Left ventricle myocardium inferior (tissue), 1 donor: ENCODE measurements at regions not wholly inside any gene's neighbourhood (a gene's known extent, or its start where the extent isn't known, plus 50 kb on each side); places are given as distances from the start of the nearest gene placed in this dataset.

ENCODE experiments used
- DNase-seq: peaks from one replicate; pipeline ENCODE4 v3.0.0-alpha.2; 2020
- H3K27ac ChIP-seq: fragments of 200-600 bp; replicated peaks from 2 replicates; pipeline ENCODE4 v1.8.0; 2021
- H3K27me3 ChIP-seq: fragments of 200-600 bp; 2 replicates; pipeline ENCODE4 v1.8.0; 2021; ENCODE audit warnings: low read depth
- H3K36me3 ChIP-seq: fragments of 200-600 bp; 2 replicates; pipeline ENCODE4 v1.8.0; 2021
- H3K4me1 ChIP-seq: fragments of 200-600 bp; 2 replicates; pipeline ENCODE4 v1.8.0; 2021
- H3K4me3 ChIP-seq: fragments of 200-600 bp; 2 replicates; pipeline ENCODE4 v1.8.0; 2021; ENCODE audit warnings: mild to moderate bottlenecking, moderate library complexity
- H3K9me3 ChIP-seq: fragments of 200-600 bp; replicated peaks from 2 replicates; pipeline ENCODE4 v1.8.0; 2021
- intact Hi-C: fragments of 100-400 bp; cut with micrococcal nuclease; formaldehyde crosslinking; loops from one replicate; pipeline ENCODE4 v1.11.0; 2022
- TF ChIP-seq, protein P1 (sequence below): fragments of 200-600 bp; IDR thresholded peaks from 2 replicates; pipeline ENCODE4 v1.8.0; 2021; ENCODE audit warnings: antibody characterized with exemption, mild to moderate bottlenecking, borderline replicate concordance
- donor health status: DM: no; HTN: yes; CAD: no; lungs with severe emphysema.

DNA sequence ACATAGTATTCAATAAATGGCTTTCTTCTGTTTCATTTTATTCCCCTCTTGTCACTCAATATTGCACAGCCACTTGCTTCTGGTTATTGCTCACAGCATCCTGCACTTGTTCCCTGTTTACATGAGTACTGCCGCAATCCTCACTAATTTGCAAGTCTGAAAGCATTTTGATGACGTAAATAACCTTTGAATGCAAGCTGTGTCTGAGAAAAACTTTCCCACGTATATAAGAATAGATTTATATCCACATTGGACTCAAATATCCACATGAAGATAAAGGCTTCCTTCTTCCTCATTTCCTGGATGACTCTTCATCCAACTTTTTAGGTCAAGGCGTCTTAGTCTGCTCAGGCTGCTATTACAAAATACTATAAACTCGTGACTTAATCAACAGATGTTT is 88.2 kb upstream of the DAP start:
- no peak for DNase-seq
- no peaks in the 10 kb centered on the region for H3K36me3 ChIP-seq
- H3K4me1 ChIP-seq = no peaks in the 10 kb centered on the region
- H3K9me3 ChIP-seq = peaks cover 9% of the 10 kb centered on the region
- no peaks in the 10 kb centered on the region for H3K27me3 ChIP-seq
- no peak overlapping the region for H3K4me3 ChIP-seq
- intact Hi-C loops = no loop called here
- H3K27ac ChIP-seq = no peak overlapping the region
- TF ChIP-seq, protein P1, sequence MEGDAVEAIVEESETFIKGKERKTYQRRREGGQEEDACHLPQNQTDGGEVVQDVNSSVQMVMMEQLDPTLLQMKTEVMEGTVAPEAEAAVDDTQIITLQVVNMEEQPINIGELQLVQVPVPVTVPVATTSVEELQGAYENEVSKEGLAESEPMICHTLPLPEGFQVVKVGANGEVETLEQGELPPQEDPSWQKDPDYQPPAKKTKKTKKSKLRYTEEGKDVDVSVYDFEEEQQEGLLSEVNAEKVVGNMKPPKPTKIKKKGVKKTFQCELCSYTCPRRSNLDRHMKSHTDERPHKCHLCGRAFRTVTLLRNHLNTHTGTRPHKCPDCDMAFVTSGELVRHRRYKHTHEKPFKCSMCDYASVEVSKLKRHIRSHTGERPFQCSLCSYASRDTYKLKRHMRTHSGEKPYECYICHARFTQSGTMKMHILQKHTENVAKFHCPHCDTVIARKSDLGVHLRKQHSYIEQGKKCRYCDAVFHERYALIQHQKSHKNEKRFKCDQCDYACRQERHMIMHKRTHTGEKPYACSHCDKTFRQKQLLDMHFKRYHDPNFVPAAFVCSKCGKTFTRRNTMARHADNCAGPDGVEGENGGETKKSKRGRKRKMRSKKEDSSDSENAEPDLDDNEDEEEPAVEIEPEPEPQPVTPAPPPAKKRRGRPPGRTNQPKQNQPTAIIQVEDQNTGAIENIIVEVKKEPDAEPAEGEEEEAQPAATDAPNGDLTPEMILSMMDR = no peak

DNA sequence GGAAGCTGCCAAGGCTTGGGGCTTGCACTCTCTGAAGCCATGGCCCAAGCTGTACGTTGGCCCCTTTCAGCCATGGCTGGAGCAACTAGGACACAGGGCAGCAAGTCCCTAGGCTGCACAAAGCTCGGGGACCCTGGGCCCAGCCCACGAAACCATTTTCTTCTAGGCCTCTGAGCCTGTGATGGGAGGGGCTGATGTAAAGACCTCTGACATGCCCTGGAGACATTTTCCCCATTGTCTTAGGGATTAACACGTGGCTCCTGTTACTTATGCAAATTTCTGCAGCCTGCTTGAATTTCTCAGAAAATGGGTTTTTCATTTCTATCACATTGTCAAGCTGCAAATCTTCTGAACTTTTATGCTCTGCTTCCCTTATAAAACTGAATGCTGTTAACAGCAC is 83.0 kb upstream of the DAP start:
- intact Hi-C loops = no loop called here
- Histone ChIP-seq H3K27ac (no peak overlapping the region), H3K36me3 (no peaks in the 10 kb centered on the region), H3K4me1 (no peaks in the 10 kb centered on the region), H3K27me3 (no peaks in the 10 kb centered on the region), H3K4me3 (no peak overlapping the region), H3K9me3 (peaks cover 15% of the 10 kb centered on the region)
- DNase-seq = no peak
- TF ChIP-seq, protein P1 = no peak

DNA sequence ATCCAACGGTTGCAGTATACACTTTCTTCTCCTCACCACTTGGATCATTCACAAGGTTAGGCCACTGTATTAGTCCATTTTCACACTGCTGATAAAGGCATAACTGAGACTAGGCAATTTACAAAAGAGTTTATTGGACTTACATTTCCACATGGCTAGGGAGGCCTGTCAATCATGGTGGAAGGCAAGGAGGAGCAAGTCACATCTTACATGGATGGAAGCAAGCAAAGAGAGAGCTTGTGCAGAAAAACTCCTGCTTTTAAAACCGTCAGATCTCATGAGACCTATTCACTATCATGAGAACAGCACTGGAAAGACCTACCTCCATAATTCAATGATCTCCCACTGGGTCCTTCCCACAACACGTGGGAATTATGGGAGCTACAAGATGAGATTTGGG is 81.8 kb upstream of the DAP start:
- Histone ChIP-seq H3K27ac (no peak overlapping the region), H3K9me3 (peaks cover 11% of the 10 kb centered on the region), H3K4me3 (no peak overlapping the region), H3K27me3 (no peaks in the 10 kb centered on the region), H3K36me3 (no peaks in the 10 kb centered on the region), H3K4me1 (no peaks in the 10 kb centered on the region)
- intact Hi-C loops = no loop called here
- TF ChIP-seq, protein P1 = no peak
- DNase-seq = no peak

DNA sequence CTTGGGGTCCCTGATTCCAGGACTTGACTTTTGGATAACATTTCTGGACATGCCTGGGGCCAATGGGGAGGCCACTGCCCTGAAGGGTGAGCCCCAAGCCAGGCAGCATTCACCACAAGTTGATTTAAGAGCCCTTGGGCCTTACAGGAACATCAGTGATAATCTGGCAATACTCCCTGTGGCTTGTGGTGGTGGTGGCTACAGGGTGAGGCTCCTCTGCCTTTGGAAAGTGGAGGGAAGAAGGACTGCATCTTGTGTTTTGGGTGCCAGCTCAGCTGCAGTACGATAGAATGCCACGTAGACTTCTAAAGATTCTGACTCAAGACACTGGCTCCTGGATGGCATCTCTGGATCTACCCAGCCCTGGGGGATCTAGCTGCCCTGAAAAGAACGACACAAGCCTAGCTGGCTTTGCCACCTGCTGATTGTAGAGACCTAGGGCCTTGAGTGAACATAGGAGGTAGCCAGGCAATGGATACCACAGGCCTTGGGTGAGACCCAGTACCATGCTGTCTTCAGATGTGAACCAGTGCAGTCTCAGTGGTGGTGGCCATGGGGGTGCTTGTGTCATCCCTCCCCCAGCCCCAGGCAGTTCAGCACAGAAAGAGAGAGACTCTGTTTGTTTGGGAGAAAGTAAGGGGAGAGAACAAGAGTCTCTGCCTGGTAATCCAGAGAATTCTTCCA is 79.0 kb upstream of the DAP start:
- Histone ChIP-seq H3K36me3 (no peaks in the 10 kb centered on the region), H3K4me1 (no peaks in the 10 kb centered on the region), H3K4me3 (no peak overlapping the region), H3K27me3 (no peaks in the 10 kb centered on the region), H3K27ac (no peak overlapping the region), H3K9me3 (peaks cover 11% of the 10 kb centered on the region)
- intact Hi-C loops = no loop called here
- DNase-seq = no peak
- TF ChIP-seq, protein P1 = no peak

DNA sequence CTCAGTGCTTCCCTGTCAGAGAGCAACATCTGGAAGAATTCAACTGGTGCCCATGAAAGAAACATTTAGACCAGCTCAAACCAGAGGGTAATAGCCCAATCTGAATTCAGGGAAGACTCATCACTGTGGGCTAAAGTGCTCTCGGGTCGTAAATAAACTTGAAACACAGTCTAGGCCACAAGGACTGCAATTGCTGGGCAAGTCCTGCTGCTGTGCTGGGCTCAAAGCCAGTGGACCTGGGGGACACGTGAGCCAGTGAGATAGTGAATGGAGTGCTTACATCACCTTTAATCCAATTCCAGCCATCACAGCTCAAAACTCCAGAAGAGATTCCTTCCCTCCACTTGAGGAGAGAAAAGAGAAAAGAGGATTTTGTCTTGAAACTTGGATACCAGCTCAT is 78.1 kb upstream of the DAP start:
- Histone ChIP-seq H3K27ac (no peak overlapping the region), H3K27me3 (no peaks in the 10 kb centered on the region), H3K4me3 (no peak overlapping the region), H3K9me3 (peaks cover 5% of the 10 kb centered on the region), H3K4me1 (no peaks in the 10 kb centered on the region), H3K36me3 (no peaks in the 10 kb centered on the region)
- intact Hi-C loops = no loop called here
- TF ChIP-seq, protein P1 = no peak
- no peak for DNase-seq
